ENCODE measurements at regions not wholly inside any gene's neighbourhood (a gene's known extent, or its start where the extent isn't known, plus 50 kb on each side); places are given as distances from the start of the nearest gene placed in this dataset.

DNA sequence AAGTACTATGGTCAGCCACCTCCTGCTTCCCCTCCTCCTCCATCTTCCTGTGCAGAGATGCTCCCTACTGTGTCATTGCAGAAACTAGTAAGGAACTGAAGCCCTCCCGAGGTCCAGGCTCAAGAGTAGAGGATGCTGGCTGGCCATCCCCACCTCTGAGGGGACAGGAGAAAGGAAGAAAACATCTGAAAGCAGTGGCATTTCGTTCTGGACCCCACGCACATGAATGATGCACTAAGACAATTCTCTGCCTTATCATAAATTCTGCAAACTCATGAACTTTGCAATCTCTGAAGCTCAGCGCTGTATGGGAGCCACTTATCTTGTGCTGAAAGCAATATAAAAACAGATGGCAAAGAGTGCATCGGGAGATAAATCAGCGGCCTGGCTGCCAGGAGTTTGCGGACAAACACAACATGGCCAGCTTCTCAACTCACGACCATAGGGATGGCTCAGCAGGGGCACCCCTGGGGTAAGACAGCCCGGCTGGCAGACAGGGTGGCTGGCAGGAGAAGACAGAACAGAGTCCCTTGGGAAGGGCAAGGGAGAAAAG lies 306.4 kb downstream of the NXPE2 start:
- H3K36me3 Mint-ChIP-seq = no peaks in the 10 kb centered on the region
- H3K27me3 Mint-ChIP-seq (ENCODE audit: insufficient read depth, low read depth) = peaks cover 4% of the 10 kb centered on the region
- Histone ChIP-seq H3K27ac (no peak overlapping the region), H4K20me1 (ENCODE audit: low read depth) (no peaks in the 10 kb centered on the region), H3K9me3 (ENCODE audit: low read depth) (no peaks in the 10 kb centered on the region), H3F3A (ENCODE audit: low read depth) (no peaks in the 10 kb centered on the region), H3K27me3 (no peaks in the 10 kb centered on the region), H3K4me3 (no peak overlapping the region), H3K79me2 (ENCODE audit: low read depth) (no peaks in the 10 kb centered on the region), H3K4me1 (peaks cover 6% of the 10 kb centered on the region), H3K36me3 (no peaks in the 10 kb centered on the region), H2AFZ (replicated peaks) (no peak overlapping the region), H3K4me2 (no peak overlapping the region), H3K9ac (no peak overlapping the region)
- no peak overlapping the region for H3K27ac Mint-ChIP-seq
- H3K9me3 Mint-ChIP-seq = no peaks in the 10 kb centered on the region
- DNase-seq (ENCODE audit: low spot score) = no peak
- TF ChIP-seq EZH2 (IDR thresholded peaks at IDR 0.05) = no peak
- H3K4me3 Mint-ChIP-seq = no peak overlapping the region
- no peaks in the 10 kb centered on the region for H3K4me1 Mint-ChIP-seq

DNA sequence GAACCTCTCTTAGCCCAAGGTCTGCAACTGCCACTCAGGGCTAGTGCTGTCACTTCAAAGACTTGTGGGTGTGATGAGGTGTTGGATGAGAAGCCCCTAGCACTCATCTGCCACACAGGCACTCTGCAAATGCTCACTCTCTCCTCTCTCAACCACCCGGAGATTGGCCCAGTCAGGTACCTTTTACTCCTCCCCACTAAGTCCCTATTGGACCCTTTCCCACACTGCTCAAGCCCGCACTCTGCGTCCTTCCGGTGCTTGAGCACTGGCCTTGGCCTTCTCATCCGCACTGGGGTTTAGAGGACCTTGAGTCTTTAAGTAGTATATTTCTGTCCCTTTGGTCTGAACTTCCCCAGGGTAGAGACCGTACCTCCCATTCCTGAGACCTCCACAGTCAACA lies 308.0 kb downstream of the NXPE2 start:
- no peak overlapping the region for H3K4me3 ChIP-seq
- no peaks in the 10 kb centered on the region for H3K36me3 Mint-ChIP-seq
- H3K36me3 ChIP-seq = no peaks in the 10 kb centered on the region
- H3K9ac ChIP-seq = no peak overlapping the region
- H3K79me2 ChIP-seq (ENCODE audit: low read depth) = no peaks in the 10 kb centered on the region
- no peak overlapping the region for H3K27ac Mint-ChIP-seq
- no peak overlapping the region for H3K27ac ChIP-seq
- no peak overlapping the region for H3K4me3 Mint-ChIP-seq
- no peak overlapping the region for H2AFZ ChIP-seq (replicated peaks)
- peaks cover 3% of the 10 kb centered on the region for H3K4me1 Mint-ChIP-seq
- no peaks in the 10 kb centered on the region for H3K9me3 Mint-ChIP-seq
- H3K4me1 ChIP-seq = peaks cover 6% of the 10 kb centered on the region
- no peak for DNase-seq (ENCODE audit: low spot score)
- no peaks in the 10 kb centered on the region for H4K20me1 ChIP-seq (ENCODE audit: low read depth)
- H3F3A ChIP-seq (ENCODE audit: low read depth) = peaks cover 3% of the 10 kb centered on the region
- peaks cover 4% of the 10 kb centered on the region for H3K27me3 Mint-ChIP-seq (ENCODE audit: insufficient read depth, low read depth)
- H3K9me3 ChIP-seq (ENCODE audit: low read depth) = no peaks in the 10 kb centered on the region
- no peaks in the 10 kb centered on the region for H3K27me3 ChIP-seq
- H3K4me2 ChIP-seq = no peak overlapping the region
- TF ChIP-seq EZH2phosphoT487 (IDR thresholded peaks at IDR 0.05) (no peak), EZH2 (IDR thresholded peaks at IDR 0.05) (no peak)
- TF ChIP-seq, protein P1, sequence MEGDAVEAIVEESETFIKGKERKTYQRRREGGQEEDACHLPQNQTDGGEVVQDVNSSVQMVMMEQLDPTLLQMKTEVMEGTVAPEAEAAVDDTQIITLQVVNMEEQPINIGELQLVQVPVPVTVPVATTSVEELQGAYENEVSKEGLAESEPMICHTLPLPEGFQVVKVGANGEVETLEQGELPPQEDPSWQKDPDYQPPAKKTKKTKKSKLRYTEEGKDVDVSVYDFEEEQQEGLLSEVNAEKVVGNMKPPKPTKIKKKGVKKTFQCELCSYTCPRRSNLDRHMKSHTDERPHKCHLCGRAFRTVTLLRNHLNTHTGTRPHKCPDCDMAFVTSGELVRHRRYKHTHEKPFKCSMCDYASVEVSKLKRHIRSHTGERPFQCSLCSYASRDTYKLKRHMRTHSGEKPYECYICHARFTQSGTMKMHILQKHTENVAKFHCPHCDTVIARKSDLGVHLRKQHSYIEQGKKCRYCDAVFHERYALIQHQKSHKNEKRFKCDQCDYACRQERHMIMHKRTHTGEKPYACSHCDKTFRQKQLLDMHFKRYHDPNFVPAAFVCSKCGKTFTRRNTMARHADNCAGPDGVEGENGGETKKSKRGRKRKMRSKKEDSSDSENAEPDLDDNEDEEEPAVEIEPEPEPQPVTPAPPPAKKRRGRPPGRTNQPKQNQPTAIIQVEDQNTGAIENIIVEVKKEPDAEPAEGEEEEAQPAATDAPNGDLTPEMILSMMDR (IDR thresholded peaks at IDR 0.05) = no peak

DNA sequence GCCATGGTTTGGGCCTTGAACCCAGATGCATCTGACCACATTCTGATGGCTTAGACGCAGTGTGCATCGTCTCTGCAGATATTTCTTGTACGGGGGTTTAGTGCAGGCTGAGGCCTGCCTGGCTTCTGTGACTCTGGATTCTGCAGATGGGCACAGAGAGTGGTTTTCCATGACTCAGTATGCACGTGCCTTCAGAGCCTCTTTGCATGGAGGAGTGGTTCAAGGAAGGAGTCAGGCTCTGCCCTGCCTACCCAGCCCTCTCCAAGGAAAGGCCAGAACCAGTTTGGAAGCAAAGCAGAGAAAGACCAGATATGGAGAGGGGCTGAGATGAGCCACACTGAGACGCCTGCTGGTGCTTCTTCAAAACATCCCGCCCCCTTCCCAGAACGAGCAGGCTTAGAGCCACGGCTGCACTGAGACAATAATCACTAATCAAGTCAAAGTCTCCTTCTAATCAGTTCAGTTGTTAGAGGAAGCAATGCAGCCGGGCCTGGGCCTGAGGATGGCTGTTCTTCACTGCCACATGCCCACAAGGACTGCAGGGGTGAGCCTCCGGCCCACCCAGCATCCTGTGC lies 308.9 kb downstream of the NXPE2 start:
- Histone ChIP-seq H3F3A (ENCODE audit: low read depth) (peaks cover 3% of the 10 kb centered on the region), H3K79me2 (ENCODE audit: low read depth) (no peaks in the 10 kb centered on the region), H3K27me3 (no peaks in the 10 kb centered on the region), H4K20me1 (ENCODE audit: low read depth) (no peaks in the 10 kb centered on the region), H3K27ac (no peak overlapping the region), H3K4me3 (no peak overlapping the region), H3K4me2 (no peak overlapping the region), H3K36me3 (no peaks in the 10 kb centered on the region), H3K4me1 (peaks cover 6% of the 10 kb centered on the region), H3K9me3 (ENCODE audit: low read depth) (no peaks in the 10 kb centered on the region), H2AFZ (replicated peaks) (no peak overlapping the region), H3K9ac (no peak overlapping the region)
- DNase-seq (ENCODE audit: low spot score) = peak; percentile 32
- H3K4me3 Mint-ChIP-seq = no peak overlapping the region
- TF ChIP-seq, protein P1 (IDR thresholded peaks at IDR 0.05) = no peak
- no peak for TF ChIP-seq EZH2phosphoT487 (IDR thresholded peaks at IDR 0.05)
- no peak for TF ChIP-seq EZH2 (IDR thresholded peaks at IDR 0.05)
- peaks cover 4% of the 10 kb centered on the region for H3K27me3 Mint-ChIP-seq (ENCODE audit: insufficient read depth, low read depth)
- no peaks in the 10 kb centered on the region for H3K36me3 Mint-ChIP-seq
- H3K27ac Mint-ChIP-seq = no peak overlapping the region
- no peaks in the 10 kb centered on the region for H3K9me3 Mint-ChIP-seq
- peaks cover 3% of the 10 kb centered on the region for H3K4me1 Mint-ChIP-seq

DNA sequence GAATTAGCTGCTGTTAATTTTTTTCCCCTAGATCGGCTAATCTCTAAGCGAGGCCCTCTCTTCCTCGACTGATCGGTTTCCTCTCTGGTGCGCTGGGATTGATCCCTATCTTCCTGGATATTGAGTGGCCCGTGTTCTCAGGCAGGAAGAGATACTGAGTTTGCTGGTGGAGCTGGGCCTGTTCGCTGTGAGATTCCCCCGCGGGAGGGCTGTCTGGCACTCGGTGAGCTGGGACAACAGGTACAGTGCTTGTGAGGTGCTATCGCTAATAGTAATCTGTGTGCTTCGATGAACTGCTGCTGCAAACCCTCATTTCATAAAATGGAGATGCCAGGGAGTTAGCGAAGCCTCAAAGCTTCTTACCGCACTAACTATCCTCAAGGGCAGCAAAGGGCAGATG lies 310.3 kb downstream of the NXPE2 start:
- H3K27me3 Mint-ChIP-seq (ENCODE audit: insufficient read depth, low read depth) = peaks cover 4% of the 10 kb centered on the region
- peaks cover 3% of the 10 kb centered on the region for H3F3A ChIP-seq (ENCODE audit: low read depth)
- no peak overlapping the region for H3K4me3 ChIP-seq
- TF ChIP-seq EZH2 (IDR thresholded peaks at IDR 0.05) = no peak
- TF ChIP-seq, protein P1 (IDR thresholded peaks at IDR 0.05) = no peak
- no peak for TF ChIP-seq EZH2phosphoT487 (IDR thresholded peaks at IDR 0.05)
- peaks cover 6% of the 10 kb centered on the region for H3K4me1 ChIP-seq
- H3K36me3 ChIP-seq = no peaks in the 10 kb centered on the region
- peaks cover 3% of the 10 kb centered on the region for H3K4me1 Mint-ChIP-seq
- H3K9me3 ChIP-seq (ENCODE audit: low read depth) = no peaks in the 10 kb centered on the region
- H4K20me1 ChIP-seq (ENCODE audit: low read depth) = no peaks in the 10 kb centered on the region
- H3K79me2 ChIP-seq (ENCODE audit: low read depth) = no peaks in the 10 kb centered on the region
- H3K27ac Mint-ChIP-seq = no peak overlapping the region
- no peak overlapping the region for H2AFZ ChIP-seq (replicated peaks)
- no peaks in the 10 kb centered on the region for H3K27me3 ChIP-seq
- no peak overlapping the region for H3K27ac ChIP-seq
- no peak overlapping the region for H3K4me2 ChIP-seq
- no peaks in the 10 kb centered on the region for H3K36me3 Mint-ChIP-seq
- no peak overlapping the region for H3K9ac ChIP-seq
- H3K9me3 Mint-ChIP-seq = no peaks in the 10 kb centered on the region
- DNase-seq (ENCODE audit: low spot score) = no peak
- no peak overlapping the region for H3K4me3 Mint-ChIP-seq

Data from neural progenitor cell (in vitro differentiated cells).